Bronchial epithelial cell (primary cell): ENCODE measurements at regions not wholly inside any gene's neighbourhood (a gene's known extent, or its start where the extent isn't known, plus 50 kb on each side); places are given as distances from the start of the nearest gene placed in this dataset.
A peak's percentile ranks its signal among the peaks of the same experiment; 100 is the strongest.

Experiments used
- DNase-seq: peaks from one replicate; pipeline ENCODE4 v3.0.0-alpha.2; 2010; ENCODE audit warnings: low read depth
- FAIRE-seq: peaks from 2 replicates; lab custom pipeline; 2011; peaks lifted over from hg19 to GRCh38; lab: Jason Lieb, UNC
- H3K27me3 ChIP-seq: 2 replicates; pipeline ENCODE4 v1.5.1; 2011; ENCODE audit warnings: low read length; ENCODE audit not compliant: control insufficient read depth, insufficient read depth
- H3K36me3 ChIP-seq: 2 replicates; pipeline ENCODE4 v1.5.1; 2011; ENCODE audit warnings: low read length; ENCODE audit not compliant: control insufficient read depth, insufficient read depth
- H3K4me3 ChIP-seq: 2 replicates; pipeline ENCODE4 v1.5.1; 2011; ENCODE audit warnings: mild to moderate bottlenecking, low read depth, low read length, control low read depth
- TF ChIP-seq, protein P1 (sequence below): IDR thresholded peaks from 2 replicates; pipeline ENCODE4 v1.5.1; 2011; ENCODE audit warnings: mild to moderate bottlenecking, moderate library complexity, low read length, control low read depth, inconsistent platforms; ENCODE audit not compliant: insufficient read depth, severe bottlenecking

DNA sequence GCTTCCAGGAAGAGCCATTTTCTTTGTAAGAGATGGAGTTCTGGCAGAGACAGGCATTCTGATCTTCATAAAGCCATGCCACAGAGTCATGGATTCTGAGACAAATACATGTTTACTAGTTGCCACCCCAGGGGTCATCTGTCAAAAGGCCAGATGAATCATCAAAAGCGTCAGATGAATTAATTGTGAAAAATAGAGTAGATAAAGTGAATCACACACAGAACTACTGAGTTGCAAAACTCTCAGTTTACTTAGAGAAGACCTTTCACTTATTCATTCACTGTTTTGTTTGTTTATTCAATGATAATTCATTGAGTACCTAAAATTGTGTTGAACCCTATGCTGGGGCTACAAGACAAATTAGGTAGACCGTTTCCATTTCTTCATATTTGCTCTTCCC lies 157.7 kb upstream of the SERPINE2 start:
- FAIRE-seq, result no peak
- H3K4me3 ChIP-seq, result no peak overlapping the region
- TF ChIP-seq, protein P1, sequence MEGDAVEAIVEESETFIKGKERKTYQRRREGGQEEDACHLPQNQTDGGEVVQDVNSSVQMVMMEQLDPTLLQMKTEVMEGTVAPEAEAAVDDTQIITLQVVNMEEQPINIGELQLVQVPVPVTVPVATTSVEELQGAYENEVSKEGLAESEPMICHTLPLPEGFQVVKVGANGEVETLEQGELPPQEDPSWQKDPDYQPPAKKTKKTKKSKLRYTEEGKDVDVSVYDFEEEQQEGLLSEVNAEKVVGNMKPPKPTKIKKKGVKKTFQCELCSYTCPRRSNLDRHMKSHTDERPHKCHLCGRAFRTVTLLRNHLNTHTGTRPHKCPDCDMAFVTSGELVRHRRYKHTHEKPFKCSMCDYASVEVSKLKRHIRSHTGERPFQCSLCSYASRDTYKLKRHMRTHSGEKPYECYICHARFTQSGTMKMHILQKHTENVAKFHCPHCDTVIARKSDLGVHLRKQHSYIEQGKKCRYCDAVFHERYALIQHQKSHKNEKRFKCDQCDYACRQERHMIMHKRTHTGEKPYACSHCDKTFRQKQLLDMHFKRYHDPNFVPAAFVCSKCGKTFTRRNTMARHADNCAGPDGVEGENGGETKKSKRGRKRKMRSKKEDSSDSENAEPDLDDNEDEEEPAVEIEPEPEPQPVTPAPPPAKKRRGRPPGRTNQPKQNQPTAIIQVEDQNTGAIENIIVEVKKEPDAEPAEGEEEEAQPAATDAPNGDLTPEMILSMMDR, result no peak

DNA sequence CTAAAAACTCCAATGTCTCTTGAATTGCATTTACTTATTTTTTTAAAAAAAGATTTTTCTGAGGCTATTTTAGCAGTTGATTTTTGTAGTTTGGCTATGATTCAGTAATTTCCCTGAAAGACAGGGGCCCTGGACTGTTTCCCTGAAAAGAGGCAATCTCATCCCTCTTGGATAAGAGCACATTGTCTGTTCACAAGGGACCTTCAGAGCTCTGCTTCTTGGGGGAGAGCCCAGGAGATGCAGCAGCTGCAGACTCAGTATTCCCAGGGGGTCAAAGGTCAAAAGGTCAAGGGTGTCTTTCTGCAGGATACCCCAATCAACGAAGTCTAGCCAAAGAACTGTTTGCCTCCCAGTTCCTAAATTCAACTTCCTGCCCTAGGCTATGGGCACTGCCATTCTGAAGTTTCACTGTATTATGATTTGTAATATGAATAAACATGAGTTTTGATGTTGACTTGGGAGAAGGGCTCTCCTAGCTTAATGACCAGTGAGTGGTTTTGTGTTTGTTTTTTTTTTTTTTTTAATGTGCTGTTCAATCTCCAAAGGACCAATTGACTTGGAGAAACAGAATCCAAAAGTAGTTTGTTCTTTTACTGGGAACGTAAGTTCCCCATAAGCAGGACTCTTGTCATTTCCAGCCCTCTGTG lies 157.0 kb upstream of the SERPINE2 start:
- Histone ChIP-seq H3K27me3 (no peaks in the 10 kb centered on the region), H3K36me3 (no peaks in the 10 kb centered on the region), H3K4me3 (no peak overlapping the region)
- TF ChIP-seq, protein P1, result no peak
- DNase-seq (no peak), FAIRE-seq (no peak)

More for the DNA sequence above, 157.7 kb upstream of the SERPINE2 start:
- H3K36me3 ChIP-seq, result no peaks in the 10 kb centered on the region
- DNase-seq, result peak; percentile 84
- no peaks in the 10 kb centered on the region for H3K27me3 ChIP-seq

DNA sequence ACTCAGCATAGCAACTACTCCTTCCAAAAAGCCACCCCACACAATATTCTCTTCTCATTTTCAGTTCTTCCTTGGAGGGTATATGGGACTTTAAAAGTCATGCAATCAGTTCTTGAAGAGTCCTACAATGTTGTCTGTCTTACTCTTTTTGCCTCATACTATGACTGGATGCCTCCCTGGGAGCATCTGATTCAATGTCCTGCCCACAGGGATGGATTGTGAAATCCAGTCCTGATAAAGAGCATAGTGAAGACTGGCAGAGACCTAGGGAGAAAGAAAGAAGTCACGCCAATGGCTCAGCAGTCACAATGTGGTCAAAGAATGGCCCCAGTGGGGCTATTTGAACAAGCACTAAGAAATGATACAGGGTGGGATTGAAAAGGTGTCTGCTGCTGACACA lies 155.1 kb upstream of the SERPINE2 start:
- TF ChIP-seq, protein P1, result no peak
- no peaks in the 10 kb centered on the region for H3K36me3 ChIP-seq
- H3K4me3 ChIP-seq, result no peak overlapping the region
- DNase-seq (peak; percentile 23), FAIRE-seq (no peak)
- no peaks in the 10 kb centered on the region for H3K27me3 ChIP-seq

DNA sequence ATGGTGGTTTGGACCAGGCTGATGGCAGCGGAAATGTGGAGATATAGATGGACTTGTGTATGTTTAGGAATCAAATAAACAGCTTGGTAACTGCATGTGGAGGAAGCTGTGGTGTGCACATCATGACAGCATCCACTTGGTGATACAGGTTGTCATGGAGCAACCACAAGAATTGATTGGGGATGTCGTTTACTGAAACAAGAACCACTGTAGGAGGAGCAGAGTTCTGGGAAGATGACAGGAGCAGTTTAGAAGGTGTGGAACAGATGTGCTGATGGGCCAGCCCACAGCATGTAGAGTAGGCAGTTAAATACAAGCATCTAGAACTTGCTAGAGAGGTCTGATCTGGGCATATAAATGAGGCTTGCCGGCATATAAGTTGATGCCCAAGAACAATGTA lies 152.4 kb upstream of the SERPINE2 start:
- TF ChIP-seq, protein P1, result no peak
- no peaks in the 10 kb centered on the region for H3K36me3 ChIP-seq
- DNase-seq (no peak), FAIRE-seq (peak; percentile 70)
- H3K4me3 ChIP-seq, result no peak overlapping the region
- H3K27me3 ChIP-seq, result no peaks in the 10 kb centered on the region

DNA sequence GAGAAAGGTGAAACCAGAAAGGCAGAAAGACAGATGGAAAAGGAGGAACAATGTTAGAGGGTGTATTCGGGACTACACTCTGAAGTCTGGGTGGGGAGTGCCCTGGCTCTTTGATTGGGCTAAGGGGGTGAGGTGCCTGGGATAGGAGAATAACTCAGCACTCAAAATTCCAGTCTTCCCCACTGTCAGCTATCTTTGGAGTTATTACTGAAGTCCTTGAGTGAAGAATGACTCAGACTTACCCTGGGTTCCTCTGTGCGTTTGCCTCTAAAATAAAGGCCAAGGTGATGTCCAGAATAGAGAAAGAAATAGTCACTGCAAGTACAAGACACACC lies 151.8 kb upstream of the SERPINE2 start:
- Histone ChIP-seq H3K4me3 (no peak overlapping the region), H3K27me3 (no peaks in the 10 kb centered on the region), H3K36me3 (no peaks in the 10 kb centered on the region)
- TF ChIP-seq, protein P1, result no peak
- FAIRE-seq, result no peak
- DNase-seq, result peak; percentile 20
